VCaP (cell line): ENCODE measurements at regions not wholly inside any gene's neighbourhood (a gene's known extent, or its start where the extent isn't known, plus 50 kb on each side); places are given as distances from the start of the nearest gene placed in this dataset.

Experiments
- H3K27ac ChIP-seq: fragments of 450-650 bp; 2 replicates; pipeline ENCODE4 v1.5.1; 2017
- TF ChIP-seq, protein P1 (sequence below): fragments of 450-650 bp; conservative IDR thresholded peaks from 2 replicates; pipeline ENCODE4 v1.5.1; 2017; ENCODE audit warnings: mild to moderate bottlenecking, moderate library complexity

GRCh38 chr6:76742919-76743318, 670.5 kb upstream of the IMPG1 start:
- TF ChIP-seq, protein P1, sequence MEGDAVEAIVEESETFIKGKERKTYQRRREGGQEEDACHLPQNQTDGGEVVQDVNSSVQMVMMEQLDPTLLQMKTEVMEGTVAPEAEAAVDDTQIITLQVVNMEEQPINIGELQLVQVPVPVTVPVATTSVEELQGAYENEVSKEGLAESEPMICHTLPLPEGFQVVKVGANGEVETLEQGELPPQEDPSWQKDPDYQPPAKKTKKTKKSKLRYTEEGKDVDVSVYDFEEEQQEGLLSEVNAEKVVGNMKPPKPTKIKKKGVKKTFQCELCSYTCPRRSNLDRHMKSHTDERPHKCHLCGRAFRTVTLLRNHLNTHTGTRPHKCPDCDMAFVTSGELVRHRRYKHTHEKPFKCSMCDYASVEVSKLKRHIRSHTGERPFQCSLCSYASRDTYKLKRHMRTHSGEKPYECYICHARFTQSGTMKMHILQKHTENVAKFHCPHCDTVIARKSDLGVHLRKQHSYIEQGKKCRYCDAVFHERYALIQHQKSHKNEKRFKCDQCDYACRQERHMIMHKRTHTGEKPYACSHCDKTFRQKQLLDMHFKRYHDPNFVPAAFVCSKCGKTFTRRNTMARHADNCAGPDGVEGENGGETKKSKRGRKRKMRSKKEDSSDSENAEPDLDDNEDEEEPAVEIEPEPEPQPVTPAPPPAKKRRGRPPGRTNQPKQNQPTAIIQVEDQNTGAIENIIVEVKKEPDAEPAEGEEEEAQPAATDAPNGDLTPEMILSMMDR: no peak

GRCh38 chr6:76719449-76719848, 647.0 kb upstream of the IMPG1 start:
- TF ChIP-seq, protein P1: no peak
- H3K27ac ChIP-seq: no peak overlapping the region

More at GRCh38 chr6:76742919-76743318, 670.5 kb upstream of the IMPG1 start:
- no peak overlapping the region for H3K27ac ChIP-seq

GRCh38 chr6:76708641-76709331, 636.3 kb upstream of the IMPG1 start:
- TF ChIP-seq, protein P1: no peak
- no peak overlapping the region for H3K27ac ChIP-seq

DNA sequence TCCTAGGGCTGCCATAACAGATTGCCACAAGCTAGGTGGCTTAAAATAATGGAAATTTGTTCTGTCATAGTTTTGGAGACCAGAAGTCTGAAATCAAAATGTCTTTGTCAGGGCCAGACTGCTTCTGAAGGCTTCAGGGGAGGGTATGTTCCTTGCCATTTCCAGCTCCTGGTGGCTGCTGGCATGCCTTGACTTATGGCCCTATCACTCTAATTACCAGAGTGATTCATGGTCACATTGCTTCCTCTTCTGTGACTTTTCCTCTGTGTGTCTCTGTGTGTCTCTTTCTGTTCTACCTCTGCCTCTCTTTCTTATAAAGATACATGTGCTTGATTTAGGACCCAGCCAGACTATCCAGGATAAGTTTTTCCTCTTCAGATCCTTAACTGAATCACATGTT, 635.2 kb upstream of the IMPG1 start:
- TF ChIP-seq, protein P1: no peak
- H3K27ac ChIP-seq: no peak overlapping the region

DNA sequence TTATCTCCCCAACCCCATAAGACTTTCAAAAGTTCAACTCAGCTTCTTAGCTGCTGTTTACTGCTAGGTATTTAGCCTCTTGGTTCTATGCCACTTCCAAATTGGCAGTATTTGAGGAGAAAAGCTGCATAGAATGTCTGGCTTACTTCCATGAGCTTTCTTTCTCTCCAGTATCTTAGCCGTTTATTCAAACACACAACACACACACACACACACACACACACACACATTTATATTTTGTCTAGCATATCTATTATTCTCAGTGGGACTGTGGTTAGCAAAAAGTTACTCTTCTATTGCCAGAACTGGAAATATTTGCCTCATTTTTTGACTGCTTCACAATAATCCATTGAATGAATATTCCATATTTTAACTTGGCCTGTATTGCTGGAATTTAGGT, 634.2 kb upstream of the IMPG1 start:
- TF ChIP-seq, protein P1: no peak
- no peak overlapping the region for H3K27ac ChIP-seq

DNA sequence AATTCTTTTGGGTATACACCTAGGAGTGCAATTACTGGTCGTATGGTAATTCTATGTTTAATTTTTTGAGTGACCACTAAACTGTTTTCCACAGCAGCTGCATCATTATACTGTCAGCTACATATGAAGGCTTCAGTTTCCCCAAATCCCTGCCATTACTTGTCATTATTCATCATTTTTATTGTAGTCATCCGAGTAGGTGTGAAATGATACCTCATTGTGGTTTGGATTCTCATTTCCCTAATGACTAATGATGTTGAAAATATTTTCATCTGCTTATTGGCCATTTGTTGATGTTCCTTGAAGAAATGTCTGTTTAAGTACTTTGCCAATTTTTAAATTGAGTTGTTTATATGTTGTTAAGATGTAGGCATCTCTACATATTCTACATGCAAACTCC, 633.6 kb upstream of the IMPG1 start:
- H3K27ac ChIP-seq: no peak overlapping the region
- TF ChIP-seq, protein P1: no peak

DNA sequence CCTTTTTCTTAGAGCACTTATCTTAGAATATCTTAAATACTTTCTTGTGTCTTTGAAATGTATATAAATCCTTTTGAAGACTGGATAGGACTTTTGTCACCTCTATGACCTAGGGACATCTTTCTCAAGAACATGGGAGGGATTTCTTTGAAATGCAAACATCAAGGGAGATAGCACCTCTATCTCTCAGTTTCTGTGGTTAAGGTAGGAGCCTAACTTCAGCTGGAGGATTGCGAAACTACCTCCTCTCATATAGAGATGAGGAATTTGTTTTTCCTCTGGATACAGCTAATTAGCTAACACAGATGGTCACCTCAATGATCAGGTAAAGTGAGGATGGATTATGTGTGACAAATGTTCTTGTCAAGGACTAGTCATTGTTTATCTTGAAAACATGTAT, 631.3 kb upstream of the IMPG1 start:
- no peak overlapping the region for H3K27ac ChIP-seq
- TF ChIP-seq, protein P1: no peak
